DMS114 treated with DMSO at 0.1 percent for 48 hours (cell line): ENCODE measurements at regions not wholly inside any gene's neighbourhood (a gene's known extent, or its start where the extent isn't known, plus 50 kb on each side); places are given as distances from the start of the nearest gene placed in this dataset.

Experiments used
- DNase-seq: peaks from one replicate; lab custom pipeline; 2025; ENCODE audit not compliant: unreplicated experiment; lab: John Stamatoyannopoulos, UW

DNA sequence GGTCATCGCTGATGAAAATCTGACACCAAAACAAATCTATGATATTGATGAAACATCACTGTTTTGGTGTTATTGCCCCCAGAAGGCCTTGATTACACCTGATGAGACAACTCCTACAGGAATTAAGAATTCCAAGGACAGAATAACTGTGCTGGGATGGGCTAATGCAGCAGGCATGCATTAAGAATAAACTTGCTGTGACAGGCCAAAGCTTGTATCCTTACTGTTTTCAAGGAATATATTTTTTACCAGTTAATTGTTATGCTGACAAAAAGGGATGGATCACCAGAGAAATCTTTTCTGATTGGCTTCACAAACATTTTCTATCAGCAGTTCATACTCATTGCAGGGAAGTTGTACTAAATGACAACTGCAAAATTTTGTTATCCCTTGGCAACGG is 278.2 kb downstream of the IKZF2 start:
- DNase-seq = no peak

DNA sequence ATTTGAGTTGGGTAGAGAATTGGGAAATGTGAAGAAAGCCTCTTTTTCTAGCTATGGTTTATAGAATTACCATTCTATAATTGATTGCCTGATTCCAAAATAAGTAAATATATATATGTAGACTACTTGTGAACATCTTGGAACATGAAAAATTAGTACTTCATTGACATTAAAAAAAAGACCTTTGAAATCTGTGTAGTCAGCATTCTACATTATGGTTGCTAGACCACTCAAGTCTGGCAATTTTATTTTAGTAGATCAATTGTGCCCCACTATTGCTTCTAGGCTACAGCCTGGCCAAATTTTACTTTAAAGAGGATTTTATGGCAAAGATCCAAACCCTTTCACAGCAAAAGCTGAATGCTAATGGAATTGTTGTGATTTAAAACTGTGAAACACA is 279.8 kb downstream of the IKZF2 start:
- DNase-seq = no peak

DNA sequence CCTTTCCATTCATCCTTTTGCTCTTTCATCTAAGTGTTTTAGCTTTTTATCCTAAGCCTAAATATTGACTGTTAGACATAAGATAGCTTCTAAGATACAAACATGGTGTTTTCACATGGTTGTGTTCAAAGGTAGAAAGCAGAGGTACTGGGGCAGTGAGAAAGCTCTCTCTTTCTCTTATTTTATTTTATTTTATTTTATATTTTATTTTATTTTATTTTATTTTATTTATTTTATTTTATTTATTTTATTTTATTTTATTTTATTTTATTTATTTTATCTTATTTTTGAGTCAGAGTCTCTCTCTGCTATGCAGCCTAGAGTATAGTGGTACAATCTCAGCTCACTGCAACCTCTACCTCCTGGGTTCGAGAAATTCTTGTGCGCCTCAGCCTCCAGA is 287.2 kb downstream of the IKZF2 start:
- no peak for DNase-seq

DNA sequence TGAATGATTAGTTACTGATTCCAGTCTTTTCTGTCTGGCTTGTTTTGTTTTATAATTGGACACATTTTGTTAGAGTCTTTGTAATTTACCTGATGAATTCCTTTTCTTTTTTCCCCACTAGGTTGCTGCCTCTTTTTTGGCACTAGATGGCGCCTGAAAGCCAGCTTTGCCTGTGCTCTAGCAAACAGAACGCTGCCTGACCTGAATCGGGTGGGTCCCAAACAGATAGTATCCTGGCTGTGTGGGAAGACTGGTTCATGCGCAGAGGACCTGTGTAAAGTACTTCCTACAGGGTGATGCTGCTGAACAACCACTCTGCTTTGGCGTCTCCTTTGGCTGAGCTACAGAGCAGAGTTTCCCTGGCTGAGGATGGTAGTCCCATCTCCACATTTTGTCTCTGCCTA is 288.2 kb downstream of the IKZF2 start:
- no peak for DNase-seq

DNA sequence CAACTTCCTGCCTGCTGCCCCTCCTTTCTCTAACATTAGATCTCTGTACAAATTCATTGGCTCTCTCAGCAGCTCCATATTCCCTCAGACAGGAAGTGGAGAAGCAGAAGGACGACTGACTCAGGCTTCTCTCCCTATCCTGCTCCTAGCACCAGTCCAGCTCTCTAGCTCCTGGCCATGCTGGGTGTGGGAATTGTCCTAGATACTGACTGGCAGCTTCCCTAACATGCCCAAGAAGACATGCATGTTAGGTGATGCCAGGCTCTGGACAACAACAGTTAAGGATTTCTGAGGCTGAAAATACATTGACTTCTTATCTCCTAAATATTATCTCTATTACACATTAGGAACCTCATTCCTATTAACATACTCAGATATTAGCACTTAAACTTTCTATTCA is 292.9 kb downstream of the IKZF2 start:
- no peak for DNase-seq

DNA sequence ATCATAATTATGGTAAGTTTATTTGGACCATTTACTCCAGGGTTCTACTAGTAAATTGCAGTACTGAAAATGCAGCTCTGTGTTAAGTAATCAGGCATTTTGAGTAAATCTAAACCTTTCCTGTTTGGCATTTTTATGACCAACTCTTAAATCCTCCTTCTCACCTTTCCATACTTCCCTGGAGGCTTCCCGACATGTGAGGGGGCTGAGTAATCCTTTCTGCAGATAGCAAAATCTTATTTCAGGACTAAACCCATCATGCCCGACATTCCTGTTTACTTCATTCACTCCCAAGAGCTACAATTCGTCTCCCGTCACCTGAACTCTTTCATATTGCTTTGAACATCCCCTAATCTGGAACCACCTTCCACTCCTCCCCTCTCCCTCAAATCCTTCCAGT is 296.6 kb downstream of the IKZF2 start:
- DNase-seq = no peak

DNA sequence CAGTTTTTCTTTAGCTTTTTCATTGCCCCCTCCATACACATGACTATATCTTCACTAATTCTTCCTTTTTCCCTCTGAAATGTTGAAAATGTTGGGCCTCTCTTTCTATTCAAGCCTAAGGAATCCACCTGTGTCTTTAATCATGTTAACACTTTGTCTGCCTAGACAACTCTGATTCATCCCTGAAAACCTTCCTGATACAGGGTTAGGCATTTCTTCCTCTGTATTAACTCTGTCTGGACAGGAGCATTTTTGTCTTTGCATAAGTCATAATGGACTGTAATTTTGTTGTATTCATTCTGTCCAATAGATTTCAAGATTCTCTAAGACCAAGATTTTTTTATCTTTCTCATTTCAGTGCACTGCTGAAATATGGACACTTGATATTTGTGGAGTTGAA is 297.3 kb downstream of the IKZF2 start:
- no peak for DNase-seq

DNA sequence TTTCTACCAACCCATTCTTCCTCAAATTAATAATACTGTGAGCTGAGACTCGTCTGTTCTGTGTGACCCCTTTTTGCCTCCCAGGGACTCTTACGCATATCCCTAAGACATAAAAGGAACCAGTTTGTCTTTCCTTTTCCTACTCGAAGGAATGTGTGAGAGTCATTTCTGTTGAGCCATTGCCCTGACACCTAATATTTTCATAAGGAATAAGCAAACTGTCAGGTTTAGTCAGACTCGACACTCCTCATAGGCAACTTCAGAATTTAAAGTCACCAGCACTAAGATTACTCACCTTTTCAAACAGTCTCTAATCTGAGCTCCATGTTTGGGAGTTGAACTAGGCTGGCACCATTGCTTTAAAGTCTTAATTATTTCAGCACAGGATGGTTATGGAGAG is 305.5 kb downstream of the IKZF2 start:
- DNase-seq = no peak

DNA sequence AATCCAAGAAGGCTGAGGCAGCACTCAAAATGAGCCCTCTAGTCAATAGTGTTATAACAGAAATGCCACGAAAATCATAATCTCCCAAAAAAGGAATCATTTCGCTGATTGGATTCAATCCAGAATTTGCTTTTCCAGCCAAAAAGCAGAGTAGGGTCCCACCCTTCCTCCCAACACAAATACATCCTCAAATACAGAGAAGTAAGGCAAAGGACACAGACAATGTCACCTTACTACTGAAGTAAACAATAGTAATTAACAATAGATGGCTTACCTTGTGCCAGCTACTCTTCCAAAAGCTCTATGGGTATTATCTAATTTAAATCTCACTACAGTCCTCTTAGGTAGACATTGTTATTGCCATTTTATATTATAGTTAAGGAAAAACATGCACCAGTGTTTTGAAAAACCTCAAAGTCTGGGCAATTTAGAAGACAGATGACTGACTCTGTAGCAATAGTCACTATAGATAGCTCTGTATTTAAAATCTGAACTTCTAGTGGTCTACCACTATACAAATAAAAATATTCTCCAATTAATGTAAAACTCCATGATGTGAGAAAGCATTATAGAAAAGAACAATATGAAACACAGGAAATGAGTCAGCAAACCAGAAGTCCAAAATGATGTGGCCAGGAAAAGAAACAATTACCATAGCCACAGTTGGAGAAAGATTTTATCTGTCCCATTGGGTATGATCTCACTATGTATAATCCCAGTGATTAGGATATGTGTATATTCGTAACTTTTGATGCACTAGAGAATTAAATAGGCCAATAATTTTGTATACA is 305.0 kb upstream of the ERBB4 start:
- DNase-seq = no peak

DNA sequence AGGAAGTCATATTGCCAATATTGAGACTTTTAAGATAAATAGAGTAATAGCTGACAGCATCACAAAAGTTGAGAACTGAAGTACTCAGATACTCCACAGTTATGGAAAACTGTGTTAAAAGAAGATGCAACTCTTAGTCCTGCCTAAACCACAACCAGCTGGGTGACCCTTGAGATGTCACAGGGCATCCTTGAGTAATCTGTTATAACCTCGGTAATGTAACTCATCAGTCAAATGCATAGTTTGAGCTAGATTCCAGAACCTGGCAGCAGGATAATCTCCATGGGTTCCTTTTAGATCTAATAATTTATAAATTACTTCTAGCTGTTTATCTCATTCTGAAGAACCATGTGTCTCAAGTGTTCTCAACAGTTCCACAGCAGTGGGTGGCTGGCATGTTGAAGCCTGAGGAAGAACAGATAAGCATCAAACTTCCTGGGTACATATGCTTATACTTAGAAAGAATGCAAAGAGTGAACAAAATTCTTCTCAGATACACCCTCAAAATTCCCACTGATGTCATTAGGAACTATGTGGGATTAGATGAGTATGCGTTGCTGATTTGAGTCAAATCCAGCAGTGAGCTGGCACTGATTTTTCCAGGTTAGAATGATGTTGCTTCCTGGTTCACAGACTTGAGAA is 304.1 kb upstream of the ERBB4 start:
- no peak for DNase-seq

DNA sequence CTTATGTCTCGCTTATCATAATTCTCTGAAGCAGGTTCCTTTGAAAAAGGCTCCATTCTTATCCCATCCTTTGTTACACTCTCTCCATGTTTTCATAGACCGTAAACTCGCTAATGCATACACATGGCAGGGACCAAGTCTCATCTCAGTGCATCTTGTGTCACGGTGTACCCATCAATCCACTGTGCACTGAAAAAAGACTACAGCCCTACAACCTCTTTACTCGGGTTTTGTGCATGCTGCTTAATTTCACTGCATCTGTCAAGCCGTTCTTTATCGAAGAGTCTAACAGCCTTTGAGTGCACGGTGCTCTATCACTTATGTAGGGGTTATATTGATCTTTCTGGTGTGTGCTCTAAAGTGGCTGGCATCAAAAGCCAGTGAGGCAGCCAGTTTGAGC is 302.9 kb upstream of the ERBB4 start:
- DNase-seq = no peak

DNA sequence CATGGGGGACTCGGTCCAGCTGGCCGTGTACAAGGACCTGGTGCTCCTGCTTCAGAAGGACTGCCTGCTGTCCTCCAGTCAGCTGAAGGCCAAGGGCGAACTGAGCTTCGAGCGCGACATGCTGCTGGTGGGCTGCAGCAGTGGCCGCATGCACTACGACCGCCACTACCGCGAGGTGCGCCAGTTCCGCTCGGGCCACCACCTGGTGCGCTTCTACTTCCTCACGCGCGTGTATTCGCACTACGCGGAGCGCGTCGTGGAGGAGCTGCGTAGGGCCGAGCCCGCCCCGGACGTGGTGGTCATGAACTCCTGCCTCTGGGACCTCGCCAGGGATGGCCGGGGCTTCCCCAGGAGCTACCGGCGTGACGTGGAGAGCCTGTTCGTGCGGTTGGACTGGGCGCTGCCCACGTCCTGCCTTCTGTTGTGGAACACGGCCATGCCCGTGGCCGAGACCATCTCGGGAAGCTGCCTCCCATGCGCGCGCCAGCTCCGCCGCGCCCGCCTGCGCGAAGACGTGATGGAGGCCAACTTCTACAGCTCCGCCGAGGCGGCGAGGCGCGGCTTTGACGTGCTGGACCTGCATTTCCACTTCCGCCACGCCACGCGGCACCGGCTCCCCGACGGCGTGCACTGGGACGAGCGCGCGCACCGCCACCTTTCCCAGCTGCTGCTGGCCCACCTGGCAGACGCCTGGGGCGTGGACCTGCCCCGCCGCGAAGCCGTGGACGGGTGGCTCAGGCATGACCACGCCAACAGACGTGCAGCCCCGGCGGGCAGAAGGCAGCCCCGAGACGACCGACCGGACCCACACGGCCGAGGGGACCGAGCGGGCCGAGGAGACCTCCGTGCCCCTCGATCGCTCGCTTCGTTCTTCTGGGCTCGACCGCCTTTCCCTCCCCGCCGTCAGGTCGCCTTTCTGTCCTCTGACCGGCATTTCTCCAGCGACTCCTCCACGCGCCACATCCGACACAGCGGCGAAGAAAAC is 293.9 kb upstream of the ERBB4 start:
- no peak for DNase-seq

DNA sequence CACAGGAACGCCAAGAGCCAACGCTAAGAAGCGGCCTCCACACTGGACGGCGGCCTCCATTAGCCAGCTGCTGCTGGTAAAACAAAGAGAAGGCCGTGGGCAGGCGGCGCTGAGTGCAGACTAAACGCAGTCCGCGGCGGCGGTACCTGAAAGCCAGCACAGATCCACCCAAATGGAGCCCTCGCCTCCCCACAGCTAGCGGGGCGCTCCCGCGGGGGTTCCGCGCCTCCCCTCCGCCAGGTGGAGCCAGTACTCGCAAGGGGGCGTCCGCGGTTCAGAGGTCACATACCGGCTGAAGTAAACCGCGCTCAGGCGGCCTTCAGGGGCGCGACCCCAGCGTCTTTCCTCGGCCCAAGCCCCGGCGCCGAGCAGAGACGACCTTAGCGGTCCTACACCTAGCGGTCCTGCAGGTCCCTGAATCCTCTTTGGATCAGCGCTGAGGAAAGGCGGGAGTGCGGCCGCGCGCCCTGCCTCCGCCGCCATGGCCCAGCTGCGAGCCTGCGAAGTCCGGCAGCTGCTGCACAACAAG is 293.1 kb upstream of the ERBB4 start:
- DNase-seq = no peak

DNA sequence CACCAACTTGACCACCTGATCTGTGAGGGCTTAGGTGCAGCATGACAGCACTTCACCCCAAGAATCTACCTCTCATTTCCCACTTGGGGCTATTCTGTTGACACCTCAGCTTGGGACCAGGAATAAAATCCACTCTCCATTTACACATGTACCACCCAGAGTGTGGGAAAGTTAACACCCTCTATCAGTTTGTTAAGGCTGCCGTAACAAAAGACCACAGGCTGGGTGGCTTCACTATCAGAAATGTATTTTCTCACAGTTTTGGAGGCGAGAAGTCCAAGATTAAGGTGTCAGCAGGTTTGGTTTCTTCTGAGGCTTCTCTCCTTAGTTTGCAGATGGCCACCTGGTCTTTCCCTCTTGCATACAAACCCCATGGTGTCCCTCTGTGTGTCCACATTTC is 277.7 kb upstream of the ERBB4 start:
- DNase-seq = no peak

DNA sequence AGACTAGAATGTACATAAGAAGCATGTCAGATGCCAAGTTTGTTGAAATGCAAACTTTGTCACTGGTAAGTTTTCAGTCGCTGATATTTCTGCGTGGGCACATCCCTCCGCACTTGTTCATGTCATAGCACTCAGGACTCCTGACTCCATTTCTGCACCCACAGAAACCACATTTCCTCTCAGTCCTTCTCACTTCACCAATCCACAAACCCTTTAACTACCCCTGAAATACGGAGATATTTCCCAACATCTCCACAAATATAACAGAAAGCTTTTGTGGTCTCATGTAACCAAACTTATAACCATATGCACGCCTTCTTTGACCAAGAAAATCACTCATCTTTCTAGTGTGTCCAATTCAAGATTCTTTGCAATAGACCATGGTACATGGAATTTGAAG is 276.9 kb upstream of the ERBB4 start:
- no peak for DNase-seq

DNA sequence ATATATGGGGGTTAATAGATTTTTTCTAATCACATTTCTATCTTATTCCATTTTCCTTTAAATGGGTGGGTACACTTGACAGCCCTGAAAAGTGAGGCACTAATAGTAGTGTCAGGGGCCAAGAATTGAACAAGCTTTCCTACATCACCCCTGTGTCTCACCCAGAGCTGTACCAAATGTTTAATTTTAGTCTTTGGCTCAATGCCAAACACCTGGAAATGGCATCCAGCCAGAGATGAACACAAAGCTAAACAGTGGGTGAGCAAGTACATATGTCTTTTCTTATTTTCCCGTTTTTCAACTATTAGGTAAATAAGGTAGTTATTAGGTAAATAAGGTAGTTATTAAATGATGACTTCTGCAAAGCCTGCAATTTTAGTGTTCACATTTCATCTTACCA is 276.3 kb upstream of the ERBB4 start:
- no peak for DNase-seq

DNA sequence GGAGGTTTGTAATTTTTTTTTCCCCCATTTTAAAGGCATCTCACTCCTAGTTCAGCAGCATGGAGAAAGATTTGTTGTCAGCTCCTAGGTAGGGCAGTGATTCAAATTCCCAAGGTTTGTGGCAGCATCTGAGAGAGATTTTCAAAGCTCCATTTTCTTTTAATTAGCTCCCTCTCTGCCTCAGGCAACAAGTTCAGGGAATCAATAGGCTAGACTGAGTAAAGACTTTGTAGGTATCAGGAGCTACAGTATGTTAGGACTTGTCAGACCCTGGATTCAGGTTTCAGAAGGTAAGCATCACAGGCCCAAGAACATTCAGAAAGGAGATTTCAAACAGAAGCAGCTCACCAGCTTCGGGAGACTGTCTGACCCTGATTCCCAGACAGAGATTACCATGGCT is 273.3 kb upstream of the ERBB4 start:
- no peak for DNase-seq

DNA sequence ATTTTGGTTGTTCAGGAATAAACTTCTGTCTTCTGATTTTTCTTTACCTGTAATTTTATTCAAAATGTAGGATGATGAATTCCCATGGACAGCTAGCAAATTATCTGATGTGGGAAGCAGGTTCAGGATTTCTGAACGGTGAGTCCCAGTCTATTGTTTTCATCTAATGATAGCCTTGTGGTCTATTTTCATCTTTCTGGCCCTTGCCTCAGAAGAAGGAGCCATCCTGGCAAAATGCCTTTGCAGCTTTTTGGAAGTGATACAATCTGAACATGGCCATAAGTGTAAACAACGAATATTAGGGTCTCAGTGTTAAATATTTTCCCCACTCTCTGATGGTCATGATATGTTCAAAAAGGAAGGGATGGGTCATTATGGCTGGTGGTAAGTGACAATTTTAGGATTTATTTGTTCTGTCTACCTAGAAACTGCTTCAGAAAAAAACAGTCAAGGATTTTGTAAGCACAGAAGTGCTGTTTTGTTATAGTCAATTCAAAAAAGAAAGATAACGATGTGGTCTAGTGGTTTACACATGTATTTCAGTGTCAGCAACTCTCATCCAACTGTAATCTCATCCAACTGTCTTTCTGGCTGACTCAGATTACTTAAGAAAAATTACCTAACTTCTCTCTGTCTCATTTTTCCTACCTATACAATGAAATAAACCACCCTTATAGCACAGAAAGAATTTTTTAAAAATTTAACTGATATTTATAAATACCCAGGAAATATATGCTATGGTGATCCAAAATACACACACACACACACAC is 272.6 kb upstream of the ERBB4 start:
- DNase-seq = no peak

DNA sequence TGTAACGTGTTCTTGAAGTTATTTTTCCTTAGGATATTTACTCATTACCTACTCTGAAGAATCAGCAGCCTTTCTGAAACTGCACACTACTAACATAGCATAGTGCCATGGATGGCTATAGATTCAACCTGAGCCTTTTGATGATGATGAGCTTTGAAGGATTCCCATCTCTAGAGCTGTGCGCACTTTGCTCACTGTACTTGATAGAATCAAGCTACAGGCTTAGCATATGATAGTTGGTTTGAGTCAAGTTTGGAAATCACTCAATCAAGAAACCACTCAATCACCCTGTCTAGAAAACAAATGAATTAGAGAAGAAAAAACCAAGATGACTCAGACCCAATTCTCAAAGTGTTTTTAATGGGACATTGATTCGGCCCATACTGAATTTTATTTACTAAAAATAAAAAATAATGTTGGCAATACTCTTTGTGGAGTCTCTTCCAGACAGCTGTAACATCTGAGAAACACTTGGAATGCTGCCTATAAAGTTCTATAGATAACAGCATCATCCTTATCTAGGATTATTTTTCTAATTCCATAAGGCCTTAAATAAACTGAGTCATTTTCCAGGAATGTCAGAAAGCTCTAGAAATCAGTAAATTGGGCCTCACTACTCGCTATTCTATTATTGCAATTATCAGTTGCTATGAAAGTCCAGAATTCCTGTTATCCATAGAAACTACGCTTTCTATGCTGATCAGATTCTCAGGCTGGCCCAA is 259.0 kb upstream of the ERBB4 start:
- no peak for DNase-seq

DNA sequence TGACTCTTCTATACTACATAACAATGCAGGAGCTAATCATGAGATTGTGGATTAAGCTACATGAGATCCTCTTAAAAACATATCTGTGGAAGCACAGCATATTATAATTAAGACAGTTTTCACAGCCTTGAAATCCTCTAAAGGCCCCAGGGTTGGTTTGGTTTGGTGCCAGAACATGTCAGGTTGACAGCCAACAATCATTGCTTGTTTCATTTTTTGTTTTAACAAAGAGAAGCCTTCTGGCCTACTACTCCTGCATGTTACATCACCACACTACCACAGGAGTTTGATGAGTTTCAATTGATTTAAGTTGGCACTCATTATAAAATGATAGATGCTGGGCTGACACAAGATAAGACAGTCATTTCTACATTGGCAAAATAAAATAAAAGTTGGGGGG is 255.9 kb upstream of the ERBB4 start:
- no peak for DNase-seq
